Trophoblast cell (in vitro differentiated cells and primary cell): ENCODE measurements at regions not wholly inside any gene's neighbourhood (a gene's known extent, or its start where the extent isn't known, plus 50 kb on each side); places are given as distances from the start of the nearest gene placed in this dataset.

Source experiments
- DNase-seq, 2 donors: peaks; one replicate each; pipeline ENCODE4 v3.0.0-alpha.2; 2016
- H2AFZ ChIP-seq: 2 replicates; pipeline ENCODE4 v1.6.1; 2013; ENCODE audit warnings: low read length, moderate library complexity, mild to moderate bottlenecking; ENCODE audit not compliant: insufficient read depth, poor library complexity
- H2AK5ac ChIP-seq: 2 replicates; pipeline ENCODE4 v1.6.1; 2013; ENCODE audit warnings: mild to moderate bottlenecking, low read length
- H2BK120ac ChIP-seq: 2 replicates; pipeline ENCODE4 v1.6.1; 2013; ENCODE audit warnings: low read length, mild to moderate bottlenecking, moderate library complexity; ENCODE audit not compliant: insufficient read depth, poor library complexity
- H2BK12ac ChIP-seq: 2 replicates; pipeline ENCODE4 v1.6.1; 2013; ENCODE audit warnings: mild to moderate bottlenecking, low read length, moderate library complexity
- H2BK5ac ChIP-seq: 2 replicates; pipeline ENCODE4 v1.6.1; 2013; ENCODE audit warnings: low read length, low read depth, moderate library complexity, mild to moderate bottlenecking; ENCODE audit not compliant: poor library complexity
- H3K14ac ChIP-seq: 2 replicates; pipeline ENCODE4 v1.6.1; 2013; ENCODE audit warnings: mild to moderate bottlenecking, low read length
- H3K18ac ChIP-seq: 2 replicates; pipeline ENCODE4 v1.6.1; 2013; ENCODE audit warnings: mild to moderate bottlenecking, low read length
- H3K23ac ChIP-seq: 2 replicates; pipeline ENCODE4 v1.6.1; 2013; ENCODE audit warnings: low read length
- H3K27ac ChIP-seq: 2 replicates; pipeline ENCODE4 v1.5.1; 2013; ENCODE audit warnings: low read depth, mild to moderate bottlenecking, inconsistent platforms, low read length, moderate library complexity
- H3K27me3 ChIP-seq: 2 replicates; pipeline ENCODE4 v1.6.1; 2013; ENCODE audit warnings: inconsistent platforms, mild to moderate bottlenecking, low read length, moderate library complexity; ENCODE audit not compliant: insufficient read depth
- H3K36me3 ChIP-seq, 2 experiments: 1 replicate in 1 of 2; 2 replicates in 1 of 2; pipeline ENCODE4 v1.6.1; 2013; ENCODE audit warnings: low read length in 2 of 2, mild to moderate bottlenecking in 2 of 2, moderate library complexity in 1 of 2; ENCODE audit not compliant: insufficient read depth in 2 of 2, control insufficient read depth in 1 of 2
- H3K4ac ChIP-seq: 2 replicates; pipeline ENCODE4 v1.6.1; 2013; ENCODE audit warnings: low read depth, mild to moderate bottlenecking, low read length, moderate library complexity
- H3K4me1 ChIP-seq, 2 experiments: 1 replicate in 1 of 2; 2 replicates in 1 of 2; pipeline ENCODE4 v1.6.1; 2013; ENCODE audit warnings: low read length in 2 of 2, mild to moderate bottlenecking in 2 of 2, moderate library complexity in 1 of 2; ENCODE audit not compliant: insufficient read depth in 2 of 2, control insufficient read depth in 1 of 2
- H3K4me2 ChIP-seq: 2 replicates; pipeline ENCODE4 v1.6.1; 2013; ENCODE audit warnings: inconsistent platforms, mild to moderate bottlenecking, low read length, moderate library complexity
- H3K4me3 ChIP-seq: 2 replicates; pipeline ENCODE4 v1.5.1; 2013; ENCODE audit warnings: mild to moderate bottlenecking, low read depth, low read length, inconsistent platforms
- H3K79me1 ChIP-seq: one replicate; pipeline ENCODE4 v1.6.1; 2013; ENCODE audit warnings: low read length
- H3K79me2 ChIP-seq: 2 replicates; pipeline ENCODE4 v1.6.1; 2013; ENCODE audit warnings: low read length, mild to moderate bottlenecking; ENCODE audit not compliant: control insufficient read depth, insufficient read depth, poor library complexity
- H3K9ac ChIP-seq: 2 replicates; pipeline ENCODE4 v1.6.1; 2013; ENCODE audit warnings: mild to moderate bottlenecking, low read length
- H3K9me3 ChIP-seq: 2 replicates; pipeline ENCODE4 v1.6.1; 2013; ENCODE audit warnings: low read depth, mild to moderate bottlenecking, control low read depth, inconsistent platforms, low read length; ENCODE audit not compliant: insufficient read depth
- H4K12ac ChIP-seq: 2 replicates; pipeline ENCODE4 v1.6.1; 2013; ENCODE audit warnings: low read depth, mild to moderate bottlenecking, low read length, moderate library complexity
- H4K8ac ChIP-seq: 2 replicates; pipeline ENCODE4 v1.6.1; 2013; ENCODE audit warnings: low read depth, mild to moderate bottlenecking, low read length, moderate library complexity
- H4K91ac ChIP-seq: one replicate; pipeline ENCODE4 v1.6.1; 2013; ENCODE audit warnings: low read depth, mild to moderate bottlenecking, low read length, moderate library complexity
- WGBS: extraction: QIAGEN DNeasy Blood & Tissue Kit; methylation state at CpG from one replicate; pipeline ENCODE4 v1.1.7; 2013; ENCODE audit warnings: missing lambda C conversion rate; ENCODE audit not compliant: insufficient read length, insufficient coverage; ENCODE audit errors: extremely low coverage; 5-methylcytosine and 5-hydroxymethylcytosine counted together

- Histone ChIP-seq H3K23ac (no peak overlapping the region), H2BK5ac (no peak overlapping the region), H3K14ac (no peak overlapping the region), H2BK12ac (no peak overlapping the region), H3K9ac (no peak overlapping the region), H3K4me2 (no peak overlapping the region), H3K36me3 (no peaks in the 10 kb centered on the region), H3K4ac (no peak overlapping the region), H2AFZ (no peak overlapping the region), H3K27me3 (no peaks in the 10 kb centered on the region), H4K12ac (no peak overlapping the region), H4K91ac (no peak overlapping the region), H3K18ac (no peak overlapping the region), H3K4me1 (no peaks in the 10 kb centered on the region), H4K8ac (no peak overlapping the region), H3K79me1 (no peaks in the 10 kb centered on the region), H2BK120ac (no peak overlapping the region), H3K9me3 (no peaks in the 10 kb centered on the region), H3K4me3 (no peak overlapping the region), H3K27ac (no peak overlapping the region), H3K79me2 (no peaks in the 10 kb centered on the region), H2AK5ac (no peak overlapping the region)
- DNase-seq, result no peak
- no CpG with 5 or more reads among the region's 14 CpGs for WGBS
Observed at GRCh38 chr2:60321816-60322215, 231.6 kb downstream of the BCL11A start.

- H2BK120ac ChIP-seq, result no peak overlapping the region
- H2AK5ac ChIP-seq, result no peak overlapping the region
- no peak overlapping the region for H4K8ac ChIP-seq
- H3K79me2 ChIP-seq, result no peaks in the 10 kb centered on the region
- no peak overlapping the region for H3K14ac ChIP-seq
- no peaks in the 10 kb centered on the region for H3K27me3 ChIP-seq
- no peak overlapping the region for H4K91ac ChIP-seq
- H3K4me1 ChIP-seq, result no peaks in the 10 kb centered on the region
- no peak overlapping the region for H3K27ac ChIP-seq
- no peak overlapping the region for H3K4me2 ChIP-seq
- no peak overlapping the region for H4K12ac ChIP-seq
- H3K4me3 ChIP-seq, result no peak overlapping the region
- H3K4ac ChIP-seq, result no peak overlapping the region
- no peak overlapping the region for H3K18ac ChIP-seq
- H3K9ac ChIP-seq, result no peak overlapping the region
- no peaks in the 10 kb centered on the region for H3K79me1 ChIP-seq
- H3K9me3 ChIP-seq, result no peaks in the 10 kb centered on the region
- no peak for DNase-seq
- no peak overlapping the region for H2BK5ac ChIP-seq
- WGBS, result no CpG with 5 or more reads among the region's 5 CpGs
- no peaks in the 10 kb centered on the region for H3K36me3 ChIP-seq
- H3K23ac ChIP-seq, result no peak overlapping the region
- H2AFZ ChIP-seq, result no peak overlapping the region
- no peak overlapping the region for H2BK12ac ChIP-seq
Observed at GRCh38 chr2:60320724-60321123, 232.7 kb downstream of the BCL11A start.

GRCh38 chr2:60319031-60319547 is 234.4 kb downstream of the BCL11A start:
- no peak overlapping the region for H3K27ac ChIP-seq
- no peak overlapping the region for H3K18ac ChIP-seq
- no peak overlapping the region for H3K4me3 ChIP-seq
- no peak overlapping the region for H3K9ac ChIP-seq
- H3K14ac ChIP-seq, result no peak overlapping the region
- no peak overlapping the region for H2BK5ac ChIP-seq
- no peaks in the 10 kb centered on the region for H3K4me1 ChIP-seq
- H3K9me3 ChIP-seq, result no peaks in the 10 kb centered on the region
- H2BK120ac ChIP-seq, result no peak overlapping the region
- H2AFZ ChIP-seq, result no peak overlapping the region
- H4K12ac ChIP-seq, result no peak overlapping the region
- no peaks in the 10 kb centered on the region for H3K79me2 ChIP-seq
- no peak overlapping the region for H2AK5ac ChIP-seq
- H2BK12ac ChIP-seq, result no peak overlapping the region
- H3K23ac ChIP-seq, result no peak overlapping the region
- no peak overlapping the region for H3K4me2 ChIP-seq
- H3K79me1 ChIP-seq, result no peaks in the 10 kb centered on the region
- no peak overlapping the region for H3K4ac ChIP-seq
- H4K91ac ChIP-seq, result no peak overlapping the region
- WGBS, result no CpG with 5 or more reads among the region's 3 CpGs
- DNase-seq, result no peak
- no peaks in the 10 kb centered on the region for H3K27me3 ChIP-seq
- no peaks in the 10 kb centered on the region for H3K36me3 ChIP-seq
- no peak overlapping the region for H4K8ac ChIP-seq

- Histone ChIP-seq H2AFZ (no peak overlapping the region), H3K9ac (no peak overlapping the region), H3K14ac (no peak overlapping the region), H3K27ac (no peak overlapping the region), H3K79me2 (no peaks in the 10 kb centered on the region), H2BK12ac (no peak overlapping the region), H3K79me1 (no peaks in the 10 kb centered on the region), H2BK5ac (no peak overlapping the region), H3K9me3 (no peaks in the 10 kb centered on the region), H2BK120ac (no peak overlapping the region), H4K8ac (no peak overlapping the region), H3K23ac (no peak overlapping the region), H3K4ac (no peak overlapping the region), H3K36me3 (no peaks in the 10 kb centered on the region), H3K18ac (no peak overlapping the region), H3K4me1 (no peaks in the 10 kb centered on the region), H4K12ac (no peak overlapping the region), H3K4me3 (no peak overlapping the region), H2AK5ac (no peak overlapping the region), H3K27me3 (no peaks in the 10 kb centered on the region), H3K4me2 (no peak overlapping the region), H4K91ac (no peak overlapping the region)
- no peak for DNase-seq
- WGBS, result no CpG with 5 or more reads among the region's 9 CpGs
Observed at GRCh38 chr2:60318544-60318943, 234.9 kb downstream of the BCL11A start.
